CD14-positive monocyte (primary cell): ENCODE measurements at regions not wholly inside any gene's neighbourhood (a gene's known extent, or its start where the extent isn't known, plus 50 kb on each side); places are given as distances from the start of the nearest gene placed in this dataset.

ENCODE experiments used
- DNase-seq, 3 donors: peaks; one replicate each; pipeline ENCODE4 v3.0.0-alpha.2; 2011 to 2022
- H2AFZ ChIP-seq: 2 replicates; pipeline ENCODE4 v1.6.0; 2012; ENCODE audit warnings: mild to moderate bottlenecking, low read depth, low read length, inconsistent platforms; ENCODE audit not compliant: insufficient read depth, poor library complexity, severe bottlenecking
- H3K27ac ChIP-seq, 2 donors: 1 replicate in 1 of 2; 2 replicates in 1 of 2; pipeline ENCODE4 v1.5.1; 2012 to 2013; ENCODE audit warnings: low read length in 2 of 2, control low read depth in 1 of 2, inconsistent platforms in 1 of 2, low read depth in 1 of 2, mild to moderate bottlenecking in 1 of 2
- H3K27me3 ChIP-seq, 2 donors: one replicate each; pipeline versions ENCODE4 v1.6.0 to v1.6.1; 2011 to 2013; ENCODE audit warnings: low read length in 2 of 2; ENCODE audit not compliant: control insufficient read depth in 2 of 2, insufficient read depth in 2 of 2
- H3K36me3 ChIP-seq, 2 donors: replicated peaks in 1 of 2; 1 replicate in 1 of 2; 2 replicates in 1 of 2; pipeline versions ENCODE4 v1.5.1 to v1.6.1; 2012 to 2013; ENCODE audit warnings: low read length in 2 of 2, control low read depth in 1 of 2, inconsistent platforms in 1 of 2, mild to moderate bottlenecking in 1 of 2; ENCODE audit not compliant: insufficient read depth in 2 of 2, control insufficient read depth in 1 of 2
- H3K4me1 ChIP-seq, 2 donors: 1 replicate in 1 of 2; 2 replicates in 1 of 2; pipeline versions ENCODE4 v1.5.1 to v1.6.1; 2012 to 2013; ENCODE audit warnings: low read length in 2 of 2, control low read depth in 1 of 2, inconsistent platforms in 1 of 2, mild to moderate bottlenecking in 1 of 2, moderate library complexity in 1 of 2; ENCODE audit not compliant: insufficient read depth in 2 of 2, control insufficient read depth in 1 of 2
- H3K4me2 ChIP-seq: replicated peaks from 2 replicates; pipeline ENCODE3; 2012; ENCODE audit warnings: low read length, moderate library complexity, mild to moderate bottlenecking; ENCODE audit not compliant: poor library complexity, severe bottlenecking; ENCODE audit errors: extremely low read depth
- H3K4me3 ChIP-seq, 3 experiments: fragments of 200-600 bp in 1 of 3; sonication (generic) in 1 of 3; replicated peaks in 1 of 3; 1 replicate in 2 of 3; 2 replicates in 1 of 3; pipeline ENCODE4 v1.5.1; 2011 to 2013; ENCODE audit warnings: low read length in 3 of 3, mild to moderate bottlenecking in 3 of 3, control low read depth in 2 of 3, low read depth in 2 of 3, inconsistent platforms in 1 of 3, moderate library complexity in 1 of 3
- H3K79me2 ChIP-seq: 2 replicates; pipeline ENCODE4 v1.6.0; 2012; ENCODE audit warnings: mild to moderate bottlenecking, control low read depth, inconsistent platforms, low read length, moderate library complexity; ENCODE audit not compliant: insufficient read depth
- H3K9ac ChIP-seq: 2 replicates; pipeline ENCODE4 v1.6.0; 2017; ENCODE audit warnings: low read length, mild to moderate bottlenecking; ENCODE audit not compliant: insufficient read depth, poor library complexity, severe bottlenecking
- H3K9me3 ChIP-seq, 2 donors: replicated peaks in 1 of 2; 1 replicate in 1 of 2; 2 replicates in 1 of 2; pipeline versions ENCODE4 v1.5.1 to v1.6.1; 2012 to 2013; ENCODE audit warnings: low read length in 2 of 2, control low read depth in 1 of 2; ENCODE audit not compliant: control insufficient read depth in 1 of 2, insufficient read depth in 1 of 2
- H4K20me1 ChIP-seq: 2 replicates; pipeline ENCODE4 v1.6.0; 2012; ENCODE audit warnings: mild to moderate bottlenecking, low read length, control low read depth, moderate library complexity; ENCODE audit not compliant: insufficient read depth
- H3K27ac Mint-ChIP-seq, 7 donors: one replicate each; pipeline ENCODE4 v1.8.0; 2020; ENCODE audit warnings: mild to moderate bottlenecking in 7 of 7, mixed read lengths in 7 of 7, moderate library complexity in 6 of 7, inconsistent platforms in 2 of 7
- H3K27me3 Mint-ChIP-seq, 3 donors: one replicate each; pipeline ENCODE4 v1.8.0; 2021 to 2022; ENCODE audit warnings: low read depth in 3 of 3, mild to moderate bottlenecking in 3 of 3, mixed read lengths in 3 of 3, moderate library complexity in 3 of 3, inconsistent platforms in 1 of 3
- H3K36me3 Mint-ChIP-seq, 2 donors: one replicate each; pipeline ENCODE4 v1.8.0; 2020; ENCODE audit warnings: mixed read lengths in 2 of 2, inconsistent platforms in 1 of 2, mild to moderate bottlenecking in 1 of 2
- H3K4me1 Mint-ChIP-seq: one replicate; pipeline ENCODE4 v1.8.0; 2020; ENCODE audit warnings: mild to moderate bottlenecking, mixed read lengths
- H3K4me3 Mint-ChIP-seq, 2 donors: one replicate each; pipeline ENCODE4 v1.8.0; 2020; ENCODE audit warnings: mild to moderate bottlenecking in 2 of 2, mixed read lengths in 2 of 2, moderate library complexity in 1 of 2
- H3K9me3 Mint-ChIP-seq, 7 donors: one replicate each; pipeline ENCODE4 v1.8.0; 2020 to 2022; ENCODE audit warnings: mixed read lengths in 7 of 7, mild to moderate bottlenecking in 6 of 7, moderate library complexity in 6 of 7, inconsistent platforms in 2 of 7
- CTCF ChIP-seq: fragments of 200-600 bp; IDR thresholded peaks from one replicate; pipeline ENCODE4 v1.8.0; 2022; ENCODE audit warnings: antibody characterized with exemption, mild to moderate bottlenecking
- WGBS: methylation state at CpG from one replicate; pipeline ENCODE4 v1.1.5; 2013; ENCODE audit warnings: missing lambda C conversion rate; ENCODE audit not compliant: insufficient coverage; 5-methylcytosine and 5-hydroxymethylcytosine counted together
- intact Hi-C, 2 donors: fragments of 100-400 bp; cut with micrococcal nuclease; formaldehyde crosslinking; loops; one replicate each; pipeline versions ENCODE4 v1.15.0 to v1.15.1; 2023

GRCh38 chr12:65533177-65533883 lies 254.8 kb downstream of the MSRB3 start:
- Histone ChIP-seq H3K27me3 (no peaks in the 10 kb centered on the region), H4K20me1 (no peaks in the 10 kb centered on the region), H3K9ac (no peak overlapping the region), H3K36me3 (no peaks in the 10 kb centered on the region), H3K27ac (no peak overlapping the region), H3K79me2 (no peaks in the 10 kb centered on the region), H3K4me3 (no peak overlapping the region), H3K9me3 (peaks cover 0 to 4% of the 10 kb centered on the region in 2 donors), H3K4me2 (no peak overlapping the region), H3K4me1 (no peaks in the 10 kb centered on the region), H2AFZ (no peak overlapping the region)
- Mint-ChIP-seq H3K36me3 (no peaks in the 10 kb centered on the region), H3K9me3 (peaks cover 4 to 13% (median 6%) of the 10 kb centered on the region in 7 donors), H3K27me3 (peaks cover 0 to 3% (median 0%) of the 10 kb centered on the region in 3 donors), H3K4me1 (no peaks in the 10 kb centered on the region), H3K4me3 (no peak overlapping the region), H3K27ac (no peak overlapping the region)
- no peak for TF ChIP-seq CTCF
- no peak for DNase-seq
- intact Hi-C loops = no loop called here
- WGBS = 75% methylated on average over 8 of the region's 10 CpGs

- peaks cover 0 to 3% (median 0%) of the 10 kb centered on the region in 3 donors for H3K27me3 Mint-ChIP-seq
- H3K4me3 ChIP-seq = no peak overlapping the region
- H3K79me2 ChIP-seq = no peaks in the 10 kb centered on the region
- peaks cover 3 to 14% (median 12%) of the 10 kb centered on the region in 7 donors for H3K9me3 Mint-ChIP-seq
- no peaks in the 10 kb centered on the region for H3K36me3 Mint-ChIP-seq
- no peak for TF ChIP-seq CTCF
- no peak overlapping the region for H3K9ac ChIP-seq
- no peaks in the 10 kb centered on the region for H3K27me3 ChIP-seq
- H3K9me3 ChIP-seq = peaks cover 1 to 8% of the 10 kb centered on the region in 2 donors
- no peak overlapping the region for H3K27ac ChIP-seq
- DNase-seq = no peak
- no peak overlapping the region for H3K4me2 ChIP-seq
- H3K4me3 Mint-ChIP-seq = no peak overlapping the region
- no peak overlapping the region for H3K27ac Mint-ChIP-seq
- intact Hi-C loops = no loop called here
- H3K4me1 ChIP-seq = no peaks in the 10 kb centered on the region
- WGBS = 86% methylated on average over 5 of the region's 8 CpGs
- H4K20me1 ChIP-seq = no peaks in the 10 kb centered on the region
- no peaks in the 10 kb centered on the region for H3K4me1 Mint-ChIP-seq
- H2AFZ ChIP-seq = no peak overlapping the region
- H3K36me3 ChIP-seq = no peaks in the 10 kb centered on the region
Measured at GRCh38 chr12:65534238-65534841, 255.9 kb downstream of the MSRB3 start.
